Caco-2 (cell line): ENCODE measurements at regions not wholly inside any gene's neighbourhood (a gene's known extent, or its start where the extent isn't known, plus 50 kb on each side); places are given as distances from the start of the nearest gene placed in this dataset.

Experiments
- BruUV-seq: library from RNA; stranded (reverse); fragments of 400-500 nt; replicated peaks from 2 replicates; lab custom pipeline; 2021; lab: Mats Ljungman, UMichigan
- CTCF ChIA-PET: fragments of 300-600 bp; sonication (Branson Sonifier 250); formaldehyde crosslinking; loops from one replicate; lab custom pipeline; 2022; ENCODE audit warnings: antibody characterized with exemption; lab: Charles Lee
- POLR2A ChIA-PET: fragments of 300-600 bp; sonication (Branson Sonifier 250); formaldehyde crosslinking; loops from one replicate; lab custom pipeline; 2022; ENCODE audit warnings: antibody characterized with exemption; lab: Charles Lee
- DNase-seq, 2 experiments: peaks; one replicate each; pipeline versions ENCODE4 v3.0.0 to v3.0.0-alpha.2; 2020 to 2022
- H3K27me3 ChIP-seq: replicated peaks from 2 replicates; pipeline ENCODE4 v1.6.0; 2011; ENCODE audit warnings: low read length; ENCODE audit not compliant: control insufficient read depth, insufficient read depth
- H3K36me3 ChIP-seq: 2 replicates; pipeline ENCODE4 v1.5.1; 2011; ENCODE audit warnings: low read length; ENCODE audit not compliant: control insufficient read depth, insufficient read depth
- H3K4me1 ChIP-seq: fragments of 250-450 bp; sonication (Bioruptor Pico); 2 replicates; pipeline ENCODE4 v1.5.1; 2020; ENCODE audit warnings: mild to moderate bottlenecking
- H3K4me3 ChIP-seq: 2 replicates; pipeline ENCODE4 v1.5.1; 2011; ENCODE audit warnings: low read depth, mild to moderate bottlenecking, control low read depth, low read length
- H3K9me3 ChIP-seq: fragments of 250-450 bp; sonication (Bioruptor Pico); 2 replicates; pipeline ENCODE4 v1.5.1; 2020; ENCODE audit warnings: mild to moderate bottlenecking, moderate library complexity
- H3K27ac Mint-ChIP-seq: one replicate; pipeline ENCODE4 v1.8.0; 2022; ENCODE audit warnings: mixed read lengths; ENCODE audit not compliant: unreplicated experiment
- H3K27me3 Mint-ChIP-seq: one replicate; pipeline ENCODE4 v1.8.0; 2022; ENCODE audit warnings: mixed read lengths; ENCODE audit not compliant: insufficient read depth, unreplicated experiment
- H3K36me3 Mint-ChIP-seq: one replicate; pipeline ENCODE4 v1.8.0; 2022; ENCODE audit warnings: mild to moderate bottlenecking, mixed read lengths; ENCODE audit not compliant: insufficient read depth, unreplicated experiment
- H3K4me1 Mint-ChIP-seq: one replicate; pipeline ENCODE4 v1.8.0; 2022; ENCODE audit warnings: low read depth, mixed read lengths; ENCODE audit not compliant: unreplicated experiment
- H3K4me3 Mint-ChIP-seq: one replicate; pipeline ENCODE4 v1.8.0; 2022; ENCODE audit warnings: mild to moderate bottlenecking, moderate library complexity, mixed read lengths; ENCODE audit not compliant: unreplicated experiment
- H3K9me3 Mint-ChIP-seq: one replicate; pipeline ENCODE4 v1.8.0; 2022; ENCODE audit warnings: mixed read lengths; ENCODE audit not compliant: unreplicated experiment
- intact Hi-C: fragments of 100-400 bp; cut with micrococcal nuclease; formaldehyde crosslinking; loops from one replicate; pipeline ENCODE4 v1.10.0; 2022; ENCODE audit not compliant: unreplicated experiment
- TF ChIP-seq, protein P1 (sequence below), 2 experiments: fragments of 200-600 bp in 1 of 2; IDR thresholded peaks; 1 replicate in 1 of 2; 2 replicates in 1 of 2; pipeline versions ENCODE4 v1.5.1 to v1.8.0; 2011 to 2022; ENCODE audit warnings: antibody characterized with exemption in 1 of 2, control low read depth in 1 of 2, inconsistent platforms in 1 of 2, low read depth in 1 of 2, low read length in 1 of 2, mild to moderate bottlenecking in 1 of 2, moderate library complexity in 1 of 2; ENCODE audit not compliant: insufficient read depth in 1 of 2, severe bottlenecking in 1 of 2, unreplicated experiment in 1 of 2

GRCh38 chr18:75156831-75157230 is 52.1 kb downstream of the PTGR3 start:
- Mint-ChIP-seq H3K27me3 (peaks cover 3% of the 10 kb centered on the region), H3K36me3 (no peaks in the 10 kb centered on the region), H3K4me1 (no peaks in the 10 kb centered on the region), H3K9me3 (peaks cover 26% of the 10 kb centered on the region), H3K4me3 (no peak overlapping the region), H3K27ac (no peak overlapping the region)
- ChIA-PET POLR2A (no interaction called here), CTCF (no interaction called here)
- Histone ChIP-seq H3K27me3 (no peaks in the 10 kb centered on the region), H3K4me3 (no peak overlapping the region), H3K9me3 (no peaks in the 10 kb centered on the region), H3K4me1 (no peaks in the 10 kb centered on the region), H3K36me3 (no peaks in the 10 kb centered on the region)
- DNase-seq: no peak
- no TSS peak for BruUV-seq
- intact Hi-C loops: no loop called here
- TF ChIP-seq, protein P1, sequence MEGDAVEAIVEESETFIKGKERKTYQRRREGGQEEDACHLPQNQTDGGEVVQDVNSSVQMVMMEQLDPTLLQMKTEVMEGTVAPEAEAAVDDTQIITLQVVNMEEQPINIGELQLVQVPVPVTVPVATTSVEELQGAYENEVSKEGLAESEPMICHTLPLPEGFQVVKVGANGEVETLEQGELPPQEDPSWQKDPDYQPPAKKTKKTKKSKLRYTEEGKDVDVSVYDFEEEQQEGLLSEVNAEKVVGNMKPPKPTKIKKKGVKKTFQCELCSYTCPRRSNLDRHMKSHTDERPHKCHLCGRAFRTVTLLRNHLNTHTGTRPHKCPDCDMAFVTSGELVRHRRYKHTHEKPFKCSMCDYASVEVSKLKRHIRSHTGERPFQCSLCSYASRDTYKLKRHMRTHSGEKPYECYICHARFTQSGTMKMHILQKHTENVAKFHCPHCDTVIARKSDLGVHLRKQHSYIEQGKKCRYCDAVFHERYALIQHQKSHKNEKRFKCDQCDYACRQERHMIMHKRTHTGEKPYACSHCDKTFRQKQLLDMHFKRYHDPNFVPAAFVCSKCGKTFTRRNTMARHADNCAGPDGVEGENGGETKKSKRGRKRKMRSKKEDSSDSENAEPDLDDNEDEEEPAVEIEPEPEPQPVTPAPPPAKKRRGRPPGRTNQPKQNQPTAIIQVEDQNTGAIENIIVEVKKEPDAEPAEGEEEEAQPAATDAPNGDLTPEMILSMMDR (IDR thresholded peaks at IDR 0.05; ENCODE audit: insufficient read depth in 1 of 2, low read depth in 1 of 2, low read length in 1 of 2, severe bottlenecking in 1 of 2, unreplicated experiment in 1 of 2): no peak

DNA sequence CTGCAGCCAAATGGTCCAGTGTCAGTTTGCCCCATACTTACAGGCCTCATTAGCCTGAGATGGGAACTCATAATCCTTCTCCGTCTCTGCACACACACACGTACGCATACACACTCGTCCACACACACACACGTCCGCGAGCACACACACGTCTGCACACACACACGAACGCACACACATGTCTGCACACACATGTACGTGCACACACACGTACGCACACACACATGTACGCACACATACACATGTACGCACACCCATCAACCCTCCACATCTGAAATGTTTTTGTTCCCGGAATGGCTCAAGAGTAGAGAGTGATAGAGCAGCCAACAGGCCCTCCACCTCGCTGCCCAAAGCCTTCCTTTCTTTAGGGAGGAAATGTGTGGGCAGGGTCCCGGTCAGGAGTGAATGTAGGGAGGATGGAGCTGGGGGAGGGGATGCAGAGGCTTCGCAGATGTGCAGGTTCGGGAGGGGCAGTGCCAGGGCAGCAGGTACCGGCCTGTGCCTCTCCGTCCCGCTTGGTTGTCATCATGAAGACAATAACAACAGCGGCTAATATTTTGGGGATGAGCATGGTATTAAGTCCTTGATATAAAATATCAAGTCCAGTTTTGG is 52.7 kb downstream of the PTGR3 start:
- intact Hi-C loops: no loop called here
- TF ChIP-seq, protein P1 (IDR thresholded peaks at IDR 0.05; ENCODE audit: insufficient read depth in 1 of 2, low read depth in 1 of 2, low read length in 1 of 2, severe bottlenecking in 1 of 2, unreplicated experiment in 1 of 2): no peak
- H3K27me3 ChIP-seq: no peaks in the 10 kb centered on the region

GRCh38 chr18:75154997-75155396 is 53.9 kb downstream of the PTGR3 start:
- H3K36me3 ChIP-seq: no peaks in the 10 kb centered on the region
- CTCF ChIA-PET: no interaction called here
- no peak overlapping the region for H3K27ac Mint-ChIP-seq
- no peak for DNase-seq
- H3K36me3 Mint-ChIP-seq: no peaks in the 10 kb centered on the region
- no peaks in the 10 kb centered on the region for H3K9me3 ChIP-seq
- no peaks in the 10 kb centered on the region for H3K27me3 ChIP-seq
- intact Hi-C loops: no loop called here
- no peaks in the 10 kb centered on the region for H3K4me1 ChIP-seq
- TF ChIP-seq, protein P1 (IDR thresholded peaks at IDR 0.05; ENCODE audit: insufficient read depth in 1 of 2, low read depth in 1 of 2, low read length in 1 of 2, severe bottlenecking in 1 of 2, unreplicated experiment in 1 of 2): no peak
- POLR2A ChIA-PET: no interaction called here
- no peaks in the 10 kb centered on the region for H3K4me1 Mint-ChIP-seq
- H3K4me3 Mint-ChIP-seq: no peak overlapping the region
- H3K4me3 ChIP-seq: no peak overlapping the region
- peaks cover 33% of the 10 kb centered on the region for H3K9me3 Mint-ChIP-seq
- H3K27me3 Mint-ChIP-seq: peaks cover 3% of the 10 kb centered on the region
- no TSS peak for BruUV-seq

More for the DNA sequence above, 52.7 kb downstream of the PTGR3 start:
- Histone ChIP-seq H3K4me3 (no peak overlapping the region), H3K9me3 (no peaks in the 10 kb centered on the region), H3K4me1 (no peaks in the 10 kb centered on the region), H3K36me3 (no peaks in the 10 kb centered on the region)
- no peaks in the 10 kb centered on the region for H3K4me1 Mint-ChIP-seq
- peaks cover 3% of the 10 kb centered on the region for H3K27me3 Mint-ChIP-seq
- CTCF ChIA-PET: no interaction called here
- no peak overlapping the region for H3K4me3 Mint-ChIP-seq
- H3K9me3 Mint-ChIP-seq: peaks cover 31% of the 10 kb centered on the region
- POLR2A ChIA-PET: no interaction called here
- no peak overlapping the region for H3K27ac Mint-ChIP-seq
- no peak for DNase-seq
- H3K36me3 Mint-ChIP-seq: no peaks in the 10 kb centered on the region
- BruUV-seq: no TSS peak
